ENCODE measurements at regions not wholly inside any gene's neighbourhood (a gene's known extent, or its start where the extent isn't known, plus 50 kb on each side); places are given as distances from the start of the nearest gene placed in this dataset.

DNA sequence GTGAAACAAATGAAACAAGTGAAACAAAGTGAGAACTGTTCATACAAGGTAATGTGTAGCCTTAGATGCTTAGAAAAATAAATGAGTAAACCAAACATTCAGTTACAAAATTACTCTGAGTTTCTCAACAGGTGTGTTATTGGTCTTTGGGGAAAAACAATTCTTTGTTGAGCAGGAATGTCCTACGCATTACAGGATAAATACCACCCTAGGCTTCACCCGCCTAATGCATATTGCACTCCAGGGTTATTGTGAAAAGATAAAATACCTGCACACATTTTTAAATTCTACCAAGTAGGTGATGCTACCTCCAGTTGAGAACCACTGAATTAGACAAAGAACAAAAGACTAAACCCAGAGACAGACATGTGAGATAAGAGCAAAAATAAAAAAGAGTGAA is 72.2 kb downstream of the ADAMTS1 start:
- TF ChIP-seq, protein P1, sequence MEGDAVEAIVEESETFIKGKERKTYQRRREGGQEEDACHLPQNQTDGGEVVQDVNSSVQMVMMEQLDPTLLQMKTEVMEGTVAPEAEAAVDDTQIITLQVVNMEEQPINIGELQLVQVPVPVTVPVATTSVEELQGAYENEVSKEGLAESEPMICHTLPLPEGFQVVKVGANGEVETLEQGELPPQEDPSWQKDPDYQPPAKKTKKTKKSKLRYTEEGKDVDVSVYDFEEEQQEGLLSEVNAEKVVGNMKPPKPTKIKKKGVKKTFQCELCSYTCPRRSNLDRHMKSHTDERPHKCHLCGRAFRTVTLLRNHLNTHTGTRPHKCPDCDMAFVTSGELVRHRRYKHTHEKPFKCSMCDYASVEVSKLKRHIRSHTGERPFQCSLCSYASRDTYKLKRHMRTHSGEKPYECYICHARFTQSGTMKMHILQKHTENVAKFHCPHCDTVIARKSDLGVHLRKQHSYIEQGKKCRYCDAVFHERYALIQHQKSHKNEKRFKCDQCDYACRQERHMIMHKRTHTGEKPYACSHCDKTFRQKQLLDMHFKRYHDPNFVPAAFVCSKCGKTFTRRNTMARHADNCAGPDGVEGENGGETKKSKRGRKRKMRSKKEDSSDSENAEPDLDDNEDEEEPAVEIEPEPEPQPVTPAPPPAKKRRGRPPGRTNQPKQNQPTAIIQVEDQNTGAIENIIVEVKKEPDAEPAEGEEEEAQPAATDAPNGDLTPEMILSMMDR (IDR thresholded peaks at IDR 0.05), result no peak
- TF ChIP-seq POLR2A (IDR thresholded peaks at IDR 0.05; ENCODE audit: low read depth) (no peak), EP300 (IDR thresholded peaks at IDR 0.05) (no peak)
